ENCODE measurements at regions not wholly inside any gene's neighbourhood (a gene's known extent, or its start where the extent isn't known, plus 50 kb on each side); places are given as distances from the start of the nearest gene placed in this dataset.
"Not testable (repeated sequence)": the region's sequence is repeated elsewhere in the genome, so short reads cannot be mapped to it uniquely, and the experiment has no call there.

GRCh38 chr4:147138171-147138570 is 192.5 kb upstream of the TTC29 start:
- Histone ChIP-seq H3K4me3 (ENCODE audit: low read length) (no peak overlapping the region), H3K4me1 (ENCODE audit: insufficient read depth, low read length) (no peaks in the 10 kb centered on the region)

DNA sequence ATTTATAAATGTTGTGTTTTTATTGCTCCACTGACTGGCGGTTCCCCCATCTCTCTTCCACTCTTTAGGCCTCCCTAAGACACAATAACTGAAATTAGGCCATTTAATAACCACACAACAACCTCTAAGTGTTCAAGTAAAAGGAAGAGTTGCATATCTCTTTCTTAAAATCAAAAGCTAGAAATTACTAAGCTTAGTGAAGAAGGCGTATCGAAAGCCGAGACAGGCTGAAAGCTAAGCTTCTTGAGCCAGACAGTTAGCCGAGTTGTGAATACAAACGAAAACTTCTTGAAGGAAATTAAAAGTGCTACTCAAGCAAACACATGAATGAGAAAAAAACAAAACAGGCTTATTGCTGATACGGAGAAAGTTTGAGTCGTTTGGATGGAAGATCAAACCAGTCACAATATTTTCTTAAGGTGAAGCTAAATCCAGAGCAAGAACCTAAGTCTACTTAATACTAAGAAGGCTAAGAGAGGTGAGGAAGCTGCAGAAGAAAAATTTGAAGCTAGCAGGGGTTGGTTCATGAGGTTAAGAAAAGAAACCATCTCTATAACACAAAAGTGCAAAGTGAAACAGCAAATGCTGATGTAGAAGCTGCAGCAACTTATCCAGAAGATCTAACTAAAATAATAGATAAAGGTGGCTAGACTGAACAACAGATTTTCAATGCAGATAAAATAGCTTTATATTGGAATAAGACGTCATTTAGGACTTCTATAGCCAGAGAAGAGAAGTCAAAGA is 194.0 kb upstream of the TTC29 start:
- Histone ChIP-seq H3K27me3 (ENCODE audit: insufficient read depth, low read length) (no peaks in the 10 kb centered on the region), H3K4me1 (ENCODE audit: insufficient read depth, low read length) (no peaks in the 10 kb centered on the region), H3K9me3 (ENCODE audit: low read depth, low read length) (no peaks in the 10 kb centered on the region), H3K4me3 (ENCODE audit: low read length) (no peak overlapping the region)

More at GRCh38 chr4:147138171-147138570, 192.5 kb upstream of the TTC29 start:
- H3K27me3 ChIP-seq (ENCODE audit: insufficient read depth, low read length): no peaks in the 10 kb centered on the region
- H3K9me3 ChIP-seq (ENCODE audit: low read depth, low read length): no peaks in the 10 kb centered on the region

DNA sequence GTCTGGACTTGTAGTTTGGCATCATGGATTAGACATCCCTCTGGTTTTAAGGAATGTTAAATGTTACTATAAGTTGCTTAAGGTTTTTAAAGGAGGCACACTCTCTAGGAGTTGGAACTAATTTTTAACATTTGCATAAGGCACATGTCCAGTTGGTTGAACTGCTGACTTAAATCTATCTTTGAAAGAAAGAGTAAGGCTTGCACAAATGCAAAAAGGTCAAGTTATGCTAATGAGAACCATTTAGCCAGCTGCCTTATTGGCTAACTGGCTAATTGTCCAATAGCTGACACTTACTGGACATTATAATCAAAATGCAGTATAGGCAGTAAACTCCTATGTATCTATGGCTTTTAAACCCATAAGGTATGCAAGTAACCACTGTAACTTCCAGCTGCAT is 206.1 kb upstream of the TTC29 start:
- Histone ChIP-seq H3K4me3 (ENCODE audit: low read length) (no peak overlapping the region), H3K4me1 (ENCODE audit: insufficient read depth, low read length) (no peaks in the 10 kb centered on the region), H3K27me3 (ENCODE audit: insufficient read depth, low read length) (no peaks in the 10 kb centered on the region), H3K9me3 (ENCODE audit: low read depth, low read length) (no peaks in the 10 kb centered on the region)

DNA sequence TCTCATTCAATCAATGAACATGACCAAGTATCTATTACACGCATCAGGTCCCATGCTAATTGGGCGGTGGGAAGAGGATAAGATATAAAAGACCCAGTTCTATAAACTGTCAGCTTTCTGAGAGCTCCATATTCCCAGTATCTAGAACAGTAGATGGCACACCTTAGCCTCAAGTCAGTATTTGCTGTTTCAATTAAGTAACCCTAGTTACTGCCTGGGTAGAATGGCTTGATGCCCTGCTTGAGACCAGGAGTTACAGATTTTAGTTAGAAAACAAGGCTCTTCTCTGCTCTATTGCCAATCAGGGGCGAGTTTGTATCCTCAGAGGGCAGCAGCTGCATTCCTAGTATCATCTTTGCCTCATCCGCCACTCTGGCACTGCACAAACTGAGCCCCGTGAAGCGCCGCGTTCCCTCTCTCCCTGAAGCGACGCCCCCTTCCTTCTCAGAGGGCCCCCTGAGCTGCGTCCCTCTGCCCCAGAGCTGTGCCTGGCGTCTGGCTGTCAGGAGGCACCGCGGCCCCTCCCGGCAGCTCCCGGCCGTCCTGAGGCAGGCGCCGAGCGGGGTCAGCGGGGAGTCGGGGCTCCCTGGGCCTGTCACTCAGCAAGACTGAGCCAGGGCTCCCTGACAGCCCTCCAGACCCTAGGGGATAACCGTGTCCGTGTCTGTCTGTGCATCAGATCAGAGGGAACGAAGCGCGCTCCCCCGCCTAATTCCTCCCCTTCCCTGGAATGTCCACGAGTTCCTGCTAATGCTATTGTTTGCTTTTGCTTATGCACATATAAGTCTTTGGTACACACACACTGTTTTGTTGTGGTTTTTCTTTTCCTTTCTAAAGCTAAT is 212.4 kb upstream of the TTC29 start:
- H3K9me3 ChIP-seq (ENCODE audit: low read depth, low read length): no peaks in the 10 kb centered on the region
- no peak overlapping the region for H3K4me3 ChIP-seq (ENCODE audit: low read length)
- H3K27me3 ChIP-seq (ENCODE audit: insufficient read depth, low read length): peaks cover 22% of the 10 kb centered on the region
- no peaks in the 10 kb centered on the region for H3K4me1 ChIP-seq (ENCODE audit: insufficient read depth, low read length)

DNA sequence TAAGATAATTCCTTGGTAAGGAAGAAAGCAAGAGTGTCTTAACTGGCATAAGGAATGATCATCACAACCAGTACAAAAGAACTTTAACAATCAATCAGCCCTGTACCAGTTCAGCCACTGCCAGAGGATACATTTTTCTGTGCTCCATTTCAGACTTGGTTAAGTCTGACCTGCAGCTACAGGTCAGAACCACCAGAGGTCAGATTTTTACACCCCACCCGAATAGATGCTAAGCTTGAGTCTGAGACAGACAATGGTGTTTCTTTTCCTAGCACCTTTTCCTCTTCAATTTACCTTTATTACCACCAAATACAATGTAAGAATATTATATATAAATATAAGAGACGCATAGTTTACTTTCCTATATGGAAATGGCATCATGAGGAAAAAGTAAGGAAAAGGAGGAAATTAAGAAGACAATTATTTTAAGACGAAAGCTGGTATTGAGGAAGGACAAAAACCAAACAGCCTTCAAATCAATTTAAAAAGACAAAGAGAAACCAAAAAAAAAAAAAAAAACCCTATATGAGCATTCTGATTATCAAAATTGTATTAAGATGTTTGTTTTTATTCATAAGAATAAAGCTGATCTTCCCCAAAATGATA is 215.3 kb upstream of the TTC29 start:
- H3K4me1 ChIP-seq (ENCODE audit: insufficient read depth, low read length): no peaks in the 10 kb centered on the region
- H3K9me3 ChIP-seq (ENCODE audit: low read depth, low read length): no peaks in the 10 kb centered on the region
- no peak overlapping the region for H3K4me3 ChIP-seq (ENCODE audit: low read length)
- H3K27me3 ChIP-seq (ENCODE audit: insufficient read depth, low read length): peaks cover 25% of the 10 kb centered on the region

DNA sequence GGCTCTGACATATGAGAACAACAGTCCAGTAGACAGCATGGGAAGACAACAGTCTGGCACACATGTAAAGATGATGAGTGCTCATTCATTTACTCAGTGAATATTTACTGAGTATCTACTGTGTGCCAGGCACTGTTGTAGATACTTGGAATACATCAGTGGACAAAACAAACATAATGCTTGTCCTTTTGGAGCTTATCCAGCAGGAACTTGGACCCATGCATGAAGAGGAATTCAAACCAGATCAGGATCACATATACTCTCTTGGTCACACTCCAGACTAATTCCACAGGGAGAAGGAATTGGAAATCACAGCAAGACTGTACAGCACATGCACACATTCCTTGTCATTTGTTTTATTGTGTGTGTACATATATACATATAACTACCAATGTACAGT is 217.6 kb upstream of the TTC29 start:
- Histone ChIP-seq H3K4me3 (ENCODE audit: low read length) (no peak overlapping the region), H3K9me3 (ENCODE audit: low read depth, low read length) (no peaks in the 10 kb centered on the region), H3K4me1 (ENCODE audit: insufficient read depth, low read length) (no peaks in the 10 kb centered on the region), H3K27me3 (ENCODE audit: insufficient read depth, low read length) (peaks cover 11% of the 10 kb centered on the region)

GRCh38 chr4:147168200-147168599 is 222.5 kb upstream of the TTC29 start:
- not testable (repeated sequence) for H3K27me3 ChIP-seq (ENCODE audit: insufficient read depth, low read length); H3K4me1 ChIP-seq (ENCODE audit: insufficient read depth, low read length); H3K9me3 ChIP-seq (ENCODE audit: low read depth, low read length); H3K4me3 ChIP-seq (ENCODE audit: low read length)

GRCh38 chr4:147173322-147173721 is 227.7 kb upstream of the TTC29 start:
- no peaks in the 10 kb centered on the region for H3K9me3 ChIP-seq (ENCODE audit: low read depth, low read length)
- no peaks in the 10 kb centered on the region for H3K27me3 ChIP-seq (ENCODE audit: insufficient read depth, low read length)
- H3K4me3 ChIP-seq (ENCODE audit: low read length): no peak overlapping the region
- no peaks in the 10 kb centered on the region for H3K4me1 ChIP-seq (ENCODE audit: insufficient read depth, low read length)

GRCh38 chr4:147173797-147174432 is 228.3 kb upstream of the TTC29 start:
- Histone ChIP-seq H3K9me3 (ENCODE audit: low read depth, low read length) (no peaks in the 10 kb centered on the region), H3K4me1 (ENCODE audit: insufficient read depth, low read length) (no peaks in the 10 kb centered on the region), H3K27me3 (ENCODE audit: insufficient read depth, low read length) (no peaks in the 10 kb centered on the region), H3K4me3 (ENCODE audit: low read length) (no peak overlapping the region)

DNA sequence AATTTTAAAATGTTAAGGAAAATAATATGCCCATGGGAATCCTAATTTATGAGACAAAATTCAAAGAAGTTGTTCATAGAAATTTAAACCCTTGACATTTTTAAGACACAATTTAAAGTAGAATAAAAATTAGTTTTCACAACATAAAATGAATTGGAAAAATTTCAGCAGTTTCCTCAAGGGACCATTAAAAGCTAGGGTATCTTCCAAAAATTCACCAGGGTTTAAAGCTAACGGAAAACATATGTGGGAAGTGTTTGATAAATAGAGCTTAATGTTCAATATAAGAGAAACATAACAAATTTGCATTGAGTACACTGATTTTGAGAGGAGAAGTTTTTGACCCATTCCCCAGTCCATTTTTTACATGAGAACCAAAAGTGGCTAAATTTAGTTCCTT is 228.9 kb upstream of the TTC29 start:
- H3K27me3 ChIP-seq (ENCODE audit: insufficient read depth, low read length): no peaks in the 10 kb centered on the region
- H3K4me1 ChIP-seq (ENCODE audit: insufficient read depth, low read length): no peaks in the 10 kb centered on the region
- no peaks in the 10 kb centered on the region for H3K9me3 ChIP-seq (ENCODE audit: low read depth, low read length)
- no peak overlapping the region for H3K4me3 ChIP-seq (ENCODE audit: low read length)

GRCh38 chr4:147175460-147176025 is 229.9 kb upstream of the TTC29 start:
- H3K4me3 ChIP-seq (ENCODE audit: low read length): no peak overlapping the region
- H3K9me3 ChIP-seq (ENCODE audit: low read depth, low read length): no peaks in the 10 kb centered on the region
- H3K27me3 ChIP-seq (ENCODE audit: insufficient read depth, low read length): no peaks in the 10 kb centered on the region
- no peaks in the 10 kb centered on the region for H3K4me1 ChIP-seq (ENCODE audit: insufficient read depth, low read length)

DNA sequence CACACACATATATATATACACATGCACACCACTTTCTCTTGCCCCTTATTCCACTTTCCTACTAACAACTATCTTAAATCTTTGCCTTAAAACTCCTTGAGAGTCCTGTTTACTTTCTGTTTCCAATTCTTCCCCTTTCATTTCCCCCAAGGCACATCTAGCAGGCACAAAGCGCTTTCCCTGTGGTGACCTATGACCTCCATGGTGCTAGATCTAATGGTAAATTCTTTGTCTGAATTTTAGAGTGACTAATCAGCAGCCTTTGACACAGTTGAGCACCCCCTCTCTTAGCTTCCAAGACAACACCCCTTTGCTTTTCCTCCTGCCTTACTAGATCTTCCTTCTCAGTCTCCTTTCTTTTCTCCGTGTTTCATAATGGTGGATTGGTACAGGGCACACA is 236.4 kb upstream of the TTC29 start:
- Histone ChIP-seq H3K9me3 (ENCODE audit: low read depth, low read length) (no peaks in the 10 kb centered on the region), H3K27me3 (ENCODE audit: insufficient read depth, low read length) (no peaks in the 10 kb centered on the region), H3K4me1 (ENCODE audit: insufficient read depth, low read length) (no peaks in the 10 kb centered on the region), H3K4me3 (ENCODE audit: low read length) (no peak overlapping the region)

- no peaks in the 10 kb centered on the region for H3K27me3 ChIP-seq (ENCODE audit: insufficient read depth, low read length)
- H3K4me1 ChIP-seq (ENCODE audit: insufficient read depth, low read length): no peaks in the 10 kb centered on the region
- no peaks in the 10 kb centered on the region for H3K9me3 ChIP-seq (ENCODE audit: low read depth, low read length)
- H3K4me3 ChIP-seq (ENCODE audit: low read length): no peak overlapping the region
Measured at GRCh38 chr4:147192679-147193078, 247.0 kb upstream of the TTC29 start.

DNA sequence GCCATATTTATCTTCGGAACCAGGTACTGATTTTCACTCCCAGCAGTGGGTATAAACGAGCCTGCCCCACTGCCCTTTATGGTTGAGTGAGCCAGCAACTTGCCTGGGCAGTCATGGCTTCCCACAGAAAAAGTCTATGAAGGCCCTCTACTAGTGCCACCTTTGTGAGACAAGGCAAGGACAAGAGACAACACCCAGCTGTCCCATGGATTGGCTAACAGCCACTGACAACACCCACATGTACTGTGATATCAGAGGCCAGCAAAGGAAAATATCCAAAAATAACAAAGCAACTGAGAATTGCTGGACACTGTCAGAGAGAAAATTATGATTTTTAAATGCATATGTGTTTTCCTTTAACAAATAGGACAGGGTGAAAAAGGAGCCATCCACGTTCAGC is 248.4 kb upstream of the TTC29 start:
- H3K27me3 ChIP-seq (ENCODE audit: insufficient read depth, low read length): no peaks in the 10 kb centered on the region
- H3K4me1 ChIP-seq (ENCODE audit: insufficient read depth, low read length): no peaks in the 10 kb centered on the region
- no peaks in the 10 kb centered on the region for H3K9me3 ChIP-seq (ENCODE audit: low read depth, low read length)
- H3K4me3 ChIP-seq (ENCODE audit: low read length): no peak overlapping the region

- no peaks in the 10 kb centered on the region for H3K27me3 ChIP-seq (ENCODE audit: insufficient read depth, low read length)
- H3K9me3 ChIP-seq (ENCODE audit: low read depth, low read length): no peaks in the 10 kb centered on the region
- H3K4me3 ChIP-seq (ENCODE audit: low read length): no peak overlapping the region
- no peaks in the 10 kb centered on the region for H3K4me1 ChIP-seq (ENCODE audit: insufficient read depth, low read length)
Measured at GRCh38 chr4:147194604-147195003, 248.9 kb upstream of the TTC29 start.
